CD4-positive, alpha-beta T cell treated with Interleukin-17A for 1 hour (primary cell): ENCODE measurements at regions not wholly inside any gene's neighbourhood (a gene's known extent, or its start where the extent isn't known, plus 50 kb on each side); places are given as distances from the start of the nearest gene placed in this dataset.

Source experiments
- DNase-seq: peaks from one replicate; pipeline ENCODE4 v3.0.0-alpha.2; 2020

GRCh38 chr11:92885600-92885999, 83.9 kb upstream of the MTNR1B start:
- DNase-seq: no peak

- DNase-seq: peak; percentile 9
Measured at GRCh38 chr11:92886243-92886905, 83.1 kb upstream of the MTNR1B start.

GRCh38 chr11:92888696-92889095, 80.8 kb upstream of the MTNR1B start:
- no peak for DNase-seq

- no peak for DNase-seq
Measured at GRCh38 chr11:92890846-92891245, 78.6 kb upstream of the MTNR1B start.

- DNase-seq: no peak
Measured at GRCh38 chr11:92892802-92893684, 76.4 kb upstream of the MTNR1B start.

- DNase-seq: no peak
Measured at GRCh38 chr11:92894197-92894596, 75.3 kb upstream of the MTNR1B start.

GRCh38 chr11:92897487-92897886, 72.0 kb upstream of the MTNR1B start:
- no peak for DNase-seq

GRCh38 chr11:92902417-92902816, 67.0 kb upstream of the MTNR1B start:
- no peak for DNase-seq

GRCh38 chr11:92907671-92908070, 61.8 kb upstream of the MTNR1B start:
- DNase-seq: no peak

- DNase-seq: no peak
Measured at GRCh38 chr11:92909214-92909613, 60.2 kb upstream of the MTNR1B start.

GRCh38 chr11:92911478-92911877, 58.0 kb upstream of the MTNR1B start:
- DNase-seq: no peak

GRCh38 chr11:92915551-92915950, 53.9 kb upstream of the MTNR1B start:
- no peak for DNase-seq

- DNase-seq: no peak
Measured at GRCh38 chr11:92916299-92916698, 53.2 kb upstream of the MTNR1B start.

- no peak for DNase-seq
Measured at GRCh38 chr11:92917927-92918326, 51.5 kb upstream of the MTNR1B start.

GRCh38 chr11:92919048-92919447, 50.4 kb upstream of the MTNR1B start:
- no peak for DNase-seq
